ENCODE measurements at regions not wholly inside any gene's neighbourhood (a gene's known extent, or its start where the extent isn't known, plus 50 kb on each side); places are given as distances from the start of the nearest gene placed in this dataset.

DNA sequence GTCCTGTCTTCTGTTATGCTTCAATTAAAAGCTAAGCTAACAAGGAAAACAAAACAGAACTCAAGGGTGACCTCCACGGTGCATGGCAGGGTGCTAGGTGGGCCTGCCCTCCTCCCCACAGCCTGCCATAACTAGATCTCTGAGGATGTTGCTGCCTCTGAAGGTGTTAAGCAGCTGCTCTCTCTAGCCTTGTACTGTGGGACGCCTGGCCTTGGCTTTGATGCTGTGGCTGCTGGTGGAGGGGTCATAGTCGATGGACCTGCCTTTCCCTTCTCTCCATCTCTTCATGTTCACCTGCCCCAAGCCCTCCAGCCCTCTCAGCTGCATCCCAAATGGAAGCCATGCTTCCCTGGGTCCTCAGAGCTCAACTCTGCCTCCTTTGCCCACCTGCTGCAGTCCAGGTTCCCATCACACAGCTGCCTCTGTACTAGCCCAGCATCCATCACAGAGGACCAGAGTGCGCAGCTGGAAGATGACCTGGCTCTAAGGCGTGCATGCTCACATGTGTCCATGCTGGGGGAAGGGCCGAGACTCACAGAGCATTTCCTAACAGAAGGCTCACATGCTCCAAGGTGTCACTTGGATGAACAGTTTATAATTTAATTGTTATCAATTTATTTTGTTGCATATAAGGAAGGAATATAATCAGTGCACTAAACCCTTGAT lies 180.3 kb upstream of the E2F8 start (continued):
- TF ChIP-seq, protein P1, sequence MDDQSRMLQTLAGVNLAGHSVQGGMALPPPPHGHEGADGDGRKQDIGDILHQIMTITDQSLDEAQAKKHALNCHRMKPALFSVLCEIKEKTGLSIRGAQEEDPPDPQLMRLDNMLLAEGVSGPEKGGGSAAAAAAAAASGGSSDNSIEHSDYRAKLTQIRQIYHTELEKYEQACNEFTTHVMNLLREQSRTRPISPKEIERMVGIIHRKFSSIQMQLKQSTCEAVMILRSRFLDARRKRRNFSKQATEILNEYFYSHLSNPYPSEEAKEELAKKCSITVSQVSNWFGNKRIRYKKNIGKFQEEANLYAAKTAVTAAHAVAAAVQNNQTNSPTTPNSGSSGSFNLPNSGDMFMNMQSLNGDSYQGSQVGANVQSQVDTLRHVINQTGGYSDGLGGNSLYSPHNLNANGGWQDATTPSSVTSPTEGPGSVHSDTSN (IDR thresholded peaks at IDR 0.05; ENCODE audit: insufficient replicate concordance, low read depth, low read length): no peak

DNA sequence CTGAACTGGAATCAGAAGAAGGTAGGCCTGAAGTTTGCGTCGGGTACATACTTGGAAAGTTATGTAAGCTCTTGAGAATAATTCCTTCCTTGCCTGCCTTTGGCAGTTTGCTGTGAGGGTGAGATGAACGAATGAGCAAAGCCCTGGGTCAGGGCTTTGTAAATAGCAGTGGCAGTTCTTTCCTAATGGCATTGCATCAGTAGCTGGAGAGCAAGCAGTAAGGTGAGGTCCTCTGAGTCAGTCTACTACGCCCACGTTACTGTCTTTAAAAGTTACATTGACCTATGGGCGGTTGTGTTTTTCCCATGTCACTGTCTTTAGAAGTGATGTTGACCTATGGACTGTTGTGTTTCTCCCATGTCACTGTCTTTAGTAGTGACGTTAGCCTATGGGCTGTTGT lies 179.1 kb upstream of the E2F8 start:
- H3K4me1 ChIP-seq (ENCODE audit: control insufficient read depth, insufficient read depth, low read length): no peaks in the 10 kb centered on the region
- RAD21 ChIA-PET (ENCODE audit: unreplicated experiment): no interaction called here
- CTCF ChIA-PET: no interaction called here
- FAIRE-seq (no peak), DNase-seq (ENCODE audit: low read depth, low spot score) (no peak), ATAC-seq (no peak)
- H3K27me3 ChIP-seq (replicated peaks in 1 of 2; ENCODE audit: control insufficient read depth in 2 of 2, insufficient read depth in 2 of 2, low read length in 1 of 2): no peaks in the 10 kb centered on the region
- no TSS peak for BruUV-seq (replicated peaks)
- SMC1A ChIA-PET (ENCODE audit: uncharacterized antibody, unreplicated experiment): interaction anchor here (1.4 kb wide), 1 partner anchor 16 kb away, joined by 4 read pairs; no protein-coding TSS in a partner anchor
- no peaks in the 10 kb centered on the region; the same call in 2 of the 3 replicates for H3K9me3 ChIP-seq (replicated peaks; ENCODE audit: control insufficient read depth, insufficient read depth, low read length)
- in situ Hi-C loops (cut with MboI) (no loop called here), intact Hi-C loops (cut with micrococcal nuclease; ENCODE audit: unreplicated experiment) (no loop called here)
- H3K9ac ChIP-seq (ENCODE audit: control insufficient read depth, insufficient read depth, low read length): no peak overlapping the region
- H2AFZ ChIP-seq (ENCODE audit: control insufficient read depth, low read depth, low read length): no peak overlapping the region
- WGBS (ENCODE audit: insufficient coverage, insufficient replicate concordance, low lambda C conversion rate, missing lambda C conversion rate): 58% methylated on average over 7 of the region's 7 CpGs
- H3K4me2 ChIP-seq (ENCODE audit: control insufficient read depth, insufficient read depth): no peak overlapping the region
- no peak overlapping the region for H3K4me3 ChIP-seq
- no peaks in the 10 kb centered on the region for H3K36me3 ChIP-seq (ENCODE audit: control insufficient read depth in 2 of 2, insufficient read depth in 2 of 2, low read length in 1 of 2)
- no peak for TF ChIP-seq MTA2 (IDR thresholded peaks at IDR 0.05; ENCODE audit: low read depth)
- TF ChIP-seq, protein P1 (IDR thresholded peaks at IDR 0.05; ENCODE audit: insufficient replicate concordance, low read depth, low read length): no peak
- TF ChIP-seq SRF (IDR thresholded peaks at IDR 0.05; ENCODE audit: low read depth in 2 of 2, low read length in 2 of 2): no peak
- TF ChIP-seq RUNX3 (IDR thresholded peaks at IDR 0.05; ENCODE audit: low read length): no peak
- TF ChIP-seq SPI1 (IDR thresholded peaks at IDR 0.05; ENCODE audit: borderline replicate concordance, insufficient read depth, low read depth, low read length): no peak
- no peak for TF ChIP-seq SMC3 (IDR thresholded peaks at IDR 0.05; ENCODE audit: borderline replicate concordance, low read length)
- TF ChIP-seq, protein P2, sequence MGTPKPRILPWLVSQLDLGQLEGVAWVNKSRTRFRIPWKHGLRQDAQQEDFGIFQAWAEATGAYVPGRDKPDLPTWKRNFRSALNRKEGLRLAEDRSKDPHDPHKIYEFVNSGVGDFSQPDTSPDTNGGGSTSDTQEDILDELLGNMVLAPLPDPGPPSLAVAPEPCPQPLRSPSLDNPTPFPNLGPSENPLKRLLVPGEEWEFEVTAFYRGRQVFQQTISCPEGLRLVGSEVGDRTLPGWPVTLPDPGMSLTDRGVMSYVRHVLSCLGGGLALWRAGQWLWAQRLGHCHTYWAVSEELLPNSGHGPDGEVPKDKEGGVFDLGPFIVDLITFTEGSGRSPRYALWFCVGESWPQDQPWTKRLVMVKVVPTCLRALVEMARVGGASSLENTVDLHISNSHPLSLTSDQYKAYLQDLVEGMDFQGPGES (IDR thresholded peaks at IDR 0.05): no peak
- TF ChIP-seq MEF2A (IDR thresholded peaks at IDR 0.05; ENCODE audit: insufficient read depth, low read depth, low read length): no peak
- H4K20me1 ChIP-seq (ENCODE audit: control insufficient read depth, insufficient read depth): no peaks in the 10 kb centered on the region
- POLR2A ChIA-PET: no interaction called here
- H3K27ac ChIP-seq (ENCODE audit: control insufficient read depth, insufficient read depth): no peak overlapping the region
- H3K79me2 ChIP-seq (ENCODE audit: control insufficient read depth, insufficient read depth, low read length): no peaks in the 10 kb centered on the region

All from GM12878 (cell line).